CD4-positive, alpha-beta T cell (primary cell): ENCODE measurements at regions not wholly inside any gene's neighbourhood (a gene's known extent, or its start where the extent isn't known, plus 50 kb on each side); places are given as distances from the start of the nearest gene placed in this dataset.

Experiments used
- ATAC-seq: fragments of 200-7000 bp; cut with Tn5 transposase; one replicate; pipeline ENCODE4 v1.10.0; 2022; ENCODE audit warnings: mild to moderate bottlenecking; ENCODE audit not compliant: poor library complexity
- CTCF ChIA-PET: fragments of 350-600 bp; sonication (Branson Sonifier 250); formaldehyde crosslinking; loops from one replicate; lab custom pipeline; 2021; ENCODE audit warnings: antibody characterized with exemption, inconsistent platforms; lab: Charles Lee
- POLR2A ChIA-PET: fragments of 350-600 bp; sonication (Branson Sonifier 250); formaldehyde crosslinking; loops from one replicate; lab custom pipeline; 2021; ENCODE audit warnings: antibody characterized with exemption, inconsistent platforms; lab: Charles Lee
- DNase-seq, 14 experiments: peaks; one replicate each; pipeline ENCODE4 v3.0.0-alpha.2; 2013 to 2020; ENCODE audit warnings: mixed read lengths in 2 of 14
- H3K27ac ChIP-seq, 2 donors: one replicate each; pipeline versions ENCODE4 v1.5.1 to v1.7.0; 2013; ENCODE audit warnings: low read length in 2 of 2, low read depth in 1 of 2, mild to moderate bottlenecking in 1 of 2
- H3K27me3 ChIP-seq, 2 experiments: 1 replicate in 1 of 2; 2 replicates in 1 of 2; pipeline versions ENCODE4 v1.6.1 to v1.7.0; 2013; ENCODE audit warnings: low read length in 2 of 2, control low read depth in 1 of 2, mild to moderate bottlenecking in 1 of 2, moderate library complexity in 1 of 2; ENCODE audit not compliant: insufficient read depth in 2 of 2, control insufficient read depth in 1 of 2
- H3K36me3 ChIP-seq: one replicate; pipeline ENCODE4 v1.6.1; 2013; ENCODE audit warnings: low read length, control low read depth; ENCODE audit not compliant: insufficient read depth
- H3K4me1 ChIP-seq: one replicate; pipeline ENCODE4 v1.6.1; 2013; ENCODE audit warnings: low read length, control low read depth; ENCODE audit not compliant: insufficient read depth
- H3K4me3 ChIP-seq: one replicate; pipeline ENCODE4 v1.5.1; 2013; ENCODE audit warnings: mild to moderate bottlenecking, low read length, moderate library complexity
- H3K9me3 ChIP-seq, 2 experiments: 1 replicate in 1 of 2; 2 replicates in 1 of 2; pipeline versions ENCODE4 v1.6.1 to v1.7.0; 2013; ENCODE audit warnings: low read length in 2 of 2, mild to moderate bottlenecking in 2 of 2, control low read depth in 1 of 2, moderate library complexity in 1 of 2; ENCODE audit not compliant: control insufficient read depth in 1 of 2, insufficient read depth in 1 of 2
- H3K27ac Mint-ChIP-seq: one replicate; pipeline ENCODE4 v1.8.0; 2020; ENCODE audit warnings: mixed read lengths
- H3K27me3 Mint-ChIP-seq: one replicate; pipeline ENCODE4 v1.8.0; 2021; ENCODE audit warnings: mixed read lengths
- H3K36me3 Mint-ChIP-seq: one replicate; pipeline ENCODE4 v1.8.0; 2021; ENCODE audit warnings: low read depth, mixed read lengths
- H3K4me1 Mint-ChIP-seq: one replicate; pipeline ENCODE4 v1.8.0; 2021; ENCODE audit warnings: low read depth, mixed read lengths
- H3K4me3 Mint-ChIP-seq: one replicate; pipeline ENCODE4 v1.8.0; 2020; ENCODE audit warnings: mild to moderate bottlenecking, mixed read lengths
- H3K9me3 Mint-ChIP-seq: one replicate; pipeline ENCODE4 v1.8.0; 2020; ENCODE audit warnings: mixed read lengths
- intact Hi-C, 2 experiments: fragments of 100-400 bp; cut with DNase I in 1 of 2; cut with micrococcal nuclease in 1 of 2; formaldehyde crosslinking; loops; one replicate each; pipeline versions ENCODE4 v1.15.1 to v1.9.0; 2023 to 2025; cut with DNase I, micrococcal nuclease
- TF ChIP-seq, protein P1 (sequence below): fragments of 200-600 bp; IDR thresholded peaks from one replicate; pipeline ENCODE4 v1.8.0; 2022; ENCODE audit warnings: antibody characterized with exemption, mild to moderate bottlenecking

DNA sequence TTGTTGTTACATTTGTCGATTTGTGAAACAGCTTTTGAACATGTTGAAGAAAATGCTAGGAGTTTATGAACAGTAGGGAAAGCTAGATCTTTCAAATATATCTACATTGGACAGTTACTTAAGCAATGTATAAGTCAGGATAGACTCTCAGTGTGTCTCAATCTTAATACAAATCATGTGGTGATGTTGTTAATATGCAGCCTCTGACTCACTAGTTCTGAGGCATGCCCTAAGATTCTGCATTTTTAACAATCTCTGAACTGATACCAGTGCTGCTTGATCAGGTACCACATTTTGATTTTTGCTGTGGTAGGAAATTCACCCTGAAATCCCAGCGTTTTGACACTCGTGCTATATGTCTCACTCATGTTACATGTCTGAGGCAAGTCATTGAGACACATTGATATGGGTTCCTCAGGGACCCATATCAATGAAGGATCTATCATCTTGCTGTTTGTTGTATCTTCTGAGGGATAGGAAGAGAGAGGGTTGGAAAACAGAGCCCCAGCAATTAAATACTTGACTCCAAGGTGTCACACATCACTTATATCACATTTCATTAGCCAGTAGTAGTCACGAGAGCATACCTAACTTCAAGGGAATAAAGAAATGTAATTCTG, 597.9 kb downstream of the TAFA4 start:
- intact Hi-C loops: no loop called here

DNA sequence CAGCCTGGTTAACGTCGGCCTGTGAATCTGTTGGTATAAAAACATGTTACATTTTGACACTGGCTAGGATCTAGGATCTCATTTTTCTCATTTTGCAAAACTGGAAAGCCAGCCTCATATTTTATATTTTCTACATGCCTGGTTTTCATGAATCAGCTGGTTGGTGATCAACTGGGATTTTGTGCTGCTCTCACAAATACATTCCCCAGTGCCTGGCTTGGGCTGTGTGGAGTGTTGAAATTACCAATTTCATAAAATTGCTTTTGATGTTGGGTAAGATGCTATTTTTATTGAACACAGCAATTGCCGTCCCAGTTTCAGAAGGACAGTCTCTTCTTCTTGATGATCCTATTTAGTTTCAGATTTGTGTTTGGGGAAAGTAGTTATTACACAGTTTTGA, 604.3 kb downstream of the TAFA4 start:
- H3K27ac Mint-ChIP-seq: no peak overlapping the region
- DNase-seq: no peak
- no peaks in the 10 kb centered on the region for H3K27me3 Mint-ChIP-seq
- H3K9me3 Mint-ChIP-seq: peaks cover 9% of the 10 kb centered on the region
- H3K4me3 Mint-ChIP-seq: no peak overlapping the region
- H3K36me3 ChIP-seq: no peaks in the 10 kb centered on the region
- no peaks in the 10 kb centered on the region for H3K4me1 Mint-ChIP-seq
- ATAC-seq: no peak
- CTCF ChIA-PET: no interaction called here
- no peaks in the 10 kb centered on the region for H3K4me1 ChIP-seq
- no peak overlapping the region for H3K4me3 ChIP-seq
- no peak overlapping the region for H3K27ac ChIP-seq
- intact Hi-C loops: no loop called here
- TF ChIP-seq, protein P1, sequence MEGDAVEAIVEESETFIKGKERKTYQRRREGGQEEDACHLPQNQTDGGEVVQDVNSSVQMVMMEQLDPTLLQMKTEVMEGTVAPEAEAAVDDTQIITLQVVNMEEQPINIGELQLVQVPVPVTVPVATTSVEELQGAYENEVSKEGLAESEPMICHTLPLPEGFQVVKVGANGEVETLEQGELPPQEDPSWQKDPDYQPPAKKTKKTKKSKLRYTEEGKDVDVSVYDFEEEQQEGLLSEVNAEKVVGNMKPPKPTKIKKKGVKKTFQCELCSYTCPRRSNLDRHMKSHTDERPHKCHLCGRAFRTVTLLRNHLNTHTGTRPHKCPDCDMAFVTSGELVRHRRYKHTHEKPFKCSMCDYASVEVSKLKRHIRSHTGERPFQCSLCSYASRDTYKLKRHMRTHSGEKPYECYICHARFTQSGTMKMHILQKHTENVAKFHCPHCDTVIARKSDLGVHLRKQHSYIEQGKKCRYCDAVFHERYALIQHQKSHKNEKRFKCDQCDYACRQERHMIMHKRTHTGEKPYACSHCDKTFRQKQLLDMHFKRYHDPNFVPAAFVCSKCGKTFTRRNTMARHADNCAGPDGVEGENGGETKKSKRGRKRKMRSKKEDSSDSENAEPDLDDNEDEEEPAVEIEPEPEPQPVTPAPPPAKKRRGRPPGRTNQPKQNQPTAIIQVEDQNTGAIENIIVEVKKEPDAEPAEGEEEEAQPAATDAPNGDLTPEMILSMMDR: no peak
- no peaks in the 10 kb centered on the region for H3K27me3 ChIP-seq
- no peaks in the 10 kb centered on the region for H3K36me3 Mint-ChIP-seq
- POLR2A ChIA-PET: no interaction called here
- H3K9me3 ChIP-seq: peaks cover 0 to 5% of the 10 kb centered on the region in 2 experiments

More for the DNA sequence above, 597.9 kb downstream of the TAFA4 start:
- ATAC-seq (no peak), DNase-seq (no peak)
- Histone ChIP-seq H3K27me3 (no peaks in the 10 kb centered on the region), H3K36me3 (no peaks in the 10 kb centered on the region), H3K27ac (no peak overlapping the region), H3K4me3 (no peak overlapping the region), H3K4me1 (no peaks in the 10 kb centered on the region), H3K9me3 (peaks cover 0 to 5% of the 10 kb centered on the region in 2 experiments)
- TF ChIP-seq, protein P1: no peak
- H3K27me3 Mint-ChIP-seq: no peaks in the 10 kb centered on the region
- no peak overlapping the region for H3K27ac Mint-ChIP-seq
- H3K4me1 Mint-ChIP-seq: no peaks in the 10 kb centered on the region
- POLR2A ChIA-PET: no interaction called here
- CTCF ChIA-PET: no interaction called here
- no peaks in the 10 kb centered on the region for H3K36me3 Mint-ChIP-seq
- peaks cover 4% of the 10 kb centered on the region for H3K9me3 Mint-ChIP-seq
- H3K4me3 Mint-ChIP-seq: no peak overlapping the region

DNA sequence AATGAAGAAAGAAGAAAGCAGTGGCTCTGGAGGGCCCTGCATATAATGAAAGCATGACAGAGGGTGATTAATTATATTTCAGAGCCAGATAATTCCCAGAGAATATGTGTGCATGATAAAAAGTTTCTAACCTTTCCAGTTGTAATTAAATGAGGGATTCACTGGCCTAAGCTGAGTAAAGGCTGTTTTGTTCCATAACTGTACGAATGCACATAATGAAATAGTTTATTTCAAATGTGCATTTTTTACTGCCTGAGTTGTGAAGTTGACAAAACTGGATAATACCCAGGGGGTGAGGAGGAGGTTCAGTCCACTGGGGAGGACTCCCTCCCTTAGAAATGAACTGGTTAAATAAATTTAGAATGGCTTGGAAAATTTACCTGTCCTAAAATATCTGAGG, 616.4 kb downstream of the TAFA4 start:
- Histone ChIP-seq H3K9me3 (peaks cover 0 to 6% of the 10 kb centered on the region in 2 experiments), H3K4me3 (no peak overlapping the region), H3K27me3 (no peaks in the 10 kb centered on the region), H3K36me3 (no peaks in the 10 kb centered on the region), H3K4me1 (no peaks in the 10 kb centered on the region), H3K27ac (no peak overlapping the region)
- TF ChIP-seq, protein P1: no peak
- H3K4me3 Mint-ChIP-seq: no peak overlapping the region
- no peaks in the 10 kb centered on the region for H3K27me3 Mint-ChIP-seq
- no peak overlapping the region for H3K27ac Mint-ChIP-seq
- DNase-seq (no peak), ATAC-seq (no peak)
- CTCF ChIA-PET: no interaction called here
- POLR2A ChIA-PET: no interaction called here
- intact Hi-C loops: no loop called here
- no peaks in the 10 kb centered on the region for H3K36me3 Mint-ChIP-seq
- peaks cover 5% of the 10 kb centered on the region for H3K9me3 Mint-ChIP-seq
- H3K4me1 Mint-ChIP-seq: no peaks in the 10 kb centered on the region
